SH-SY5Y (cell line): ENCODE measurements at regions not wholly inside any gene's neighbourhood (a gene's known extent, or its start where the extent isn't known, plus 50 kb on each side); places are given as distances from the start of the nearest gene placed in this dataset.

Experiments
- GATA2 ChIP-seq: IDR thresholded peaks from 2 replicates; pipeline ENCODE4 v1.6.1; 2011; ENCODE audit warnings: mild to moderate bottlenecking, low read depth, low read length
- GATA3 ChIP-seq: IDR thresholded peaks from 2 replicates; pipeline ENCODE4 v1.6.1; 2011; ENCODE audit warnings: low read depth, mild to moderate bottlenecking, low read length, moderate library complexity

DNA sequence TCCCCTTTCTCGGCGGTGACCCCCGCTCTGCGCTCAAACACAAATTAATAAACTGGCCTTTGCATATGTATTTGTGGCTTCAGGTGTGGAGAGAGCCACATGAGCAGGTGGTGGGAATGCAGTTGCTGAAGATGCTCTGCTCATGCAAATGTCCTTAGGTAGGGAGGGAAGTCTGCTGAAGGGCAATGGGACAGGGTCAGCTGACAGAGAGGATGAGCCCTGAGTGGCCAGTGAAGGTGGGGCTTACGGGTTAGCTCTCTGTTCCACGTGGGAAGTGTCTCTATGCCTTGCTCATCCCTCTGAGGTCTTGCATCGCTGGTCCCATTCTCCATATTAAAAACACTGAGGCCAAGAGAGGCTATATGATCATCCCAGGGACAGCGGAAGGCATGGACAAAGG is 74.2 kb upstream of the CCL1 start:
- TF ChIP-seq GATA2: no peak
- TF ChIP-seq GATA3: no peak
